ENCODE measurements at regions not wholly inside any gene's neighbourhood (a gene's known extent, or its start where the extent isn't known, plus 50 kb on each side); places are given as distances from the start of the nearest gene placed in this dataset.
"Not testable (repeated sequence)": the region's sequence is repeated elsewhere in the genome, so short reads cannot be mapped to it uniquely, and the experiment has no call there.

DNA sequence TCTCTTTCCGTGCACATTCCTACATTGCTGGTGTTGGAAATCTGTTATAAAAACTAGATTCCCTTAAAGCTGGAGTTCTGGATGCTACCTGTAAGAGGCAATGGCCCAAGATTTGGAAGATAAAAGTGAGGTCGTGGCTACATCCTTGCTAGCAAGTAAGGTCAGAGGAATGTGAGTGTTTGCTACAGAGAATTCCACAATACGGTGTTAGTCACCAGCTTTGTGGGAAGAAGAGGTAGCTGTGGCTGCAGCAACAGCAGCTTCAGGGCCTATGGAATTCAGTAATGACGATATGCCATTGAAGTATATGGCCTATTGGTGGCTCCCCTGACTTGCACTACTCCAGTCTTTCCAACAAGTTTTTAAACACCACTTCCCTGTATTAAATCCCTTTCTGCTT is 227.7 kb upstream of the TMEM260 start:
- DNase-seq = no peak

DNA sequence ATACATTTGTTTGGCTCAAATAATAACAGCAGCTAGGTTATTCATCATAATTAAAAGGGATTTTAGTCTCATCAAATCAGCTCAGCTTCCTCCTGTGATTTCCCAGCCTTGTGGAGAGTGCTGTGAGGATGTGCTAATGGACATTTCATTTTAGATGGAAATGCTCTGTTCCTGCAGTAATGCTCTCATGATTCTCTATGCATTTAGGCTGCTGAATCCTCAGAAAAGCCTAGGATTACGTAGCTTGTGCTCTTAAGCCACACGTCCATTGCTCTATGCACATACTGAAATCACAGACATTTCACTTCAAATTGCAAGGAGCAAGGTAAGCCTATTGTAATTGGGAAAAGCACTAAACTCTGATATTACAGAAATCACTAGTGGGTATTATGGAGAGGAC is 226.6 kb upstream of the TMEM260 start:
- no peak for DNase-seq

DNA sequence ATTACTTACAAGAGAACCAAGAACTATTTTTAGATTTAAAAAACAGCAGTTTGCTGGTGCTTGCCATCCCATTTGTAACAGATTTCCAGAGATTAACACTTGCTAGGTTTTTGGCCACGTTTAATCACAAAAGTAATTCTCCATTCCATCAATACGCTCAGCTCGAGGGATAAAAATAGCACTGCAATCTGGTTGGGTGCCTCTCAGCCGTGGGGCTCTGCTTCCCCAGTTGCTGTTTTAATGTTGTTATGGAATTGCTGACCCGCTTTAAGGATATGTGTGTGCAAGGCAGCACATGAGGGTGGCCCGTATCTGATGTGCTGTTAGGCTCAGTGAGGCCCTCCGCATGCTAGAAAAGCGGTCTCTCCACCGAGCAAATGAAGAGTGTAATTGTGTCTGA is 222.2 kb upstream of the TMEM260 start:
- DNase-seq = no peak

DNA sequence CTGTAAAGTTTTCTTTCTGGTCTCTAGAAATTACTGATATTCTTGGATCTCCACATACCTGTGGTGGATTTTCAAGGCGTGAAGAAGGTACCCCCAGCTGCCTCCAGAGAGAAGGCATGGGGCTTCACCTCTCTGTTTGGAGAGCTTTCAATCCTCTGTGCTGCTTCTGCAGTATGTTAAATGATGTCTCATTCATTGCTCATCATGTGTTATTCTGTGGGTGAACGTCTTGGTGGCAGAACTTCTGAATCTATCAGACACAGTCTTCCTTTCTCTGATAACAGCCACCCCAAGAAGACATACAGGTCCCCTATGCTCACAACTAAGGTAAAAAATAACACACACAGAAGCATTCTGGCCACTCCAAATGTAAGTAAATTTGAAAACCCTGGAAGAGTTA is 221.3 kb upstream of the TMEM260 start:
- DNase-seq = no peak

DNA sequence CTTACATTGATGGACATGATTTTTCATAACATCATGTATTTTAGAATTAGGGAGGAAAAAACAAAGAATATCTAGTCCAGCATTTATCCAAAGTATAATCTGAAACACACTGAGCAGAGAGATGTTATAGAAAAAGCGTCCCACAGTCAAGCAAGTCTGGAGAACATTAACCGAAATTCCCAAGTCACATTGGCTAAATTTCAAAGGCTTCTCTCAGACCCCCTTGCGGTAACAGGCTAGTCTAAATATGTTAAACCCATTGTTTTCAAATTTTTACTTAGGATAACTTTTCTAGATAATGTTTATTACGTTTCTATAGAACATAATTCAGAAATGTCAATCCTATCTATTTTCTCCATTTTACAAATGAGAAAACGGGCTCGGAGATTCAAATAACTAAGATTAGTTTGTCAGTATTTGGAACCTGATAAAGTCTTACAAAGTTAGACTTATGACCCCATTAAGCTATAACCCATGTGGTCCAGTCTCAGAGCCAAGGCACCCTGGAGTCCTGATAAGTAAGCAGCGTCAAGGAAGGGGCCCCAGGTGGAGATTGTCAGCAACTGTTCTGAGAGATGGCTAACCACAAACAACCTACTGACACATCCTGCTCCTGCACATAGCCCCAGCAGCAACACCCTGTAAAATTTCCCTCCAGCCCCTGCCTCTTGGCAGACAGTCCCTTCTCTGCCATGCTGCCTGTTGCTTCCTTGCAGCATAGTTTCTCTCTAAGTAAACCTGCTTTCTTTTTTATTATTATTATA is 220.6 kb upstream of the TMEM260 start:
- DNase-seq = no peak

DNA sequence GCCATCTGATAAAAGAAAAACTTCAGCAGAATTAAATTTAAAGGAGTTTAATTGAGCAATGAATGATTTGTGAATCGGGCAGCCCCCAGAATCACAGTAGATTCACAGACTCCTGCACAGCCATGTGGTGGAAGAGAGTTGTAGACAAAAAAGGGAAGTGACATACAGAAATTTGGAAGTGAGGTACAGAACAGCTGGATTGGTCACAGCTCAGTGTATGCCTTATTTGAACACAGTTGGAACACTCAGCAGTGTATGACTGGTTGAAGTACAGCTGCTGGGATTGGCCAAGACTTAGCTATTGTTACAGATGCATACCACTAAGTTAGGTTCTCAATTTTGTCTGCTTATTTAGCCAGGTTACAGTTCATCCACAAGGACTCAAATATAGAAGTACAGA is 213.9 kb upstream of the TMEM260 start:
- not testable (repeated sequence) for DNase-seq

DNA sequence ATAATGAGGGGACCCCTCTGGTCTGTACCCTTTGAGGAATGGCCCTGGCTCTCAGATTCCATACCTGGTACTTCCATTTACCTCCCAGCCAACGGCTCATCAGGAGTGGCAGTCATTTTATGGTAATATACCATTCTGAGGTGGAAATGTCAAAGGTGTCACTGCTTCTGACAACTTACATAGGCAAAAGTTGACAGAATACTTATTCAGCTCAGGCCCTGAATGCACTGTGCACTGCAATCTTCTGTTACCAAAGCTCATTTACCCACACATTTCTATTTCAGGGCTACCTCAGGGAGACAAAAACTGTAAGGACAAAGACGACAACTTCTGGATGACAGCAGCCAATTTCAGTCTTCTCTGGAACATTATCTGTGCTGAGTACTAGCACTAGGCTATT is 212.2 kb upstream of the TMEM260 start:
- no peak for DNase-seq

DNA sequence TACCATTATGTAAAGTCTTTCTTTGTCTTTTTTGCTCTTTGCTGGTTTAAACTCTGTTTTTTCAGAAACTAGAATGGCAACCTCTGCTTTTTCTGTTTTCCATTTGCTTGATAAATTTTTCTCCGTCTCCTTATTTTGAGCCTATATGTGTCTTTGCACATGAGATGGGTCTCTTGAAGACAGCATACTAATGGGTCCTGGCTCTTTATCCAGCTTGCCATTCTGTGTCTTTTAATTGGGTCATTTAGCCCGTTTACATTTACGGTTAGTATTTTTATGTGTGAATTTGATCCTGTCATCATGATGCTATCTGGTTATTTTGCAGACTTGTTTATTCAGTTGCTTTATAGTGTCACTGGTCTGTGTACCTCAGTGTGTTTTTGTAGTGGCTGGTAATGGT is 207.9 kb upstream of the TMEM260 start:
- DNase-seq = no peak

DNA sequence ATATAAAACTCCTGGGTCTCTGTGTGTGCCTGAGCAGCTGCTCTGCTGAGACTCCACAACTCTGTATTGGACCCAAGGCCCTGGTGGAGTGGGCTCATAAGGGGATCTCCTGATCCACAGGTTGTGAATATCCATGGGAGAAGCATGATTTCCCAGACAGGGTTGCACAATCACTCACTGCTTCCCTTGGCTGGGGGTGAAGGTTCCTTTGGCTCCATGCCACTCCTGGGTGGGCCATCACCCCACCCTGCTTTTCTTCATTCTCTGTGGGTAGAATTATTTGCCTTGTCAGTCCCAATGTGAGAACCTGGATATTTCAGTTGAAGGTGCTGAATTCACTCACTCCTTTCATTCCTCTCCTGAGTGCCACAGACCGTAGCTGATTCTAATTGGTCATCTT is 205.2 kb upstream of the TMEM260 start:
- no peak for DNase-seq

DNA sequence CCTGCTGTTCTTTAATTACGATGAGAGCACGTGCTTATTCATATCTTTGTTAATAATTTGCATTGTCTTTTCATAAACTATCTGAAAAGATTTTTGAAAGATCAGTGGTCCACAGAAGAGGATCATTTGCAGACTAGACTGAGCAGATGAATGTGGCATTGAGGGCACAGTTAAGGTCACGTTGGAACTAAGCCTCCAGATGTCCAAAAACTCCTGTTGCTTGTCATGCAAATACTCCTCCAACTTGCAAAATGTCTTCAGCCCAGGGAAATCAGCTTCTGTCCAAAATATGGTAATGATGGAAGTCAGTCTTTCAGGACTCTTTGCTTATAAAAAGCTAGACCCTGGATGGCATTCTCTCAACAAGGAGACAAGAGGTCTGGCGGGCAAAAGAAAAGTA is 201.6 kb upstream of the TMEM260 start:
- no peak for DNase-seq

DNA sequence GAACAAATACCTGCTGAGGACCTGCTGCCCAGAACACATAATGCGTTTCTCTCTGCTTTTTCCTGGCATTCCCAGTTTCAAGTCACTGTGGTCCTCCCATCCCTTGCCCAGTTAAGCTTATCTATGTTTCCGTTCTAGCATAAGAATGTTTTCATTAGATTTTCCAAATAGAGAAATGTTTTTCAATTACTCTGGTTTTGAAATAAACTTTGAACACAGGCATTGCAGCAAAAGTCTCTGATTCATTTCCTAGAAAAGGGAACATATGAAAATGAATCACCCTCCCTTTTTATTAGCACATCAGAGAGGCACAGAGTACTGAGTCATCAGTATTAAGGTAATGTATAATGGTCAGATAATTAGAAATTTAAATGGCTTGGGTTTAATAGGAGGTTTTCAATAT is 201.1 kb upstream of the TMEM260 start:
- DNase-seq = no peak

DNA sequence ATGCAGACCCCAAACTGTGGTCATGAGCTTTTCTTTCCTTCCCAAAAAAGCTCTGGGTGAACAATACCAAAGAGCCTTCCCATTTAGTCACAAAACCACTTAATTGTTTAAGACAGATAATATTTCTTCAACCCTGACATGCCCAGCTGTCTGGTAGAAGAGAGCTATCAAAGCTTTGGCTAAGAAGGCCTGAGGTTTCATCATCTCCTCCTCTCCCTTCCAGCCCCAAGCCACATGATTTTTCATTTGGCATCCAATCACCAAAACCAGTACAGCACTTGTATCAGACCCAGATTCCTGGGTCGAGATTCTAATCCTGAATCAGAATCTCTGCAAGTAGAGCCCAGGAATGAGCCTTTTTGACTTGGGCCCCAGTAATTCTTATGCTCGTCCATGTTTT is 199.6 kb upstream of the TMEM260 start:
- no peak for DNase-seq

DNA sequence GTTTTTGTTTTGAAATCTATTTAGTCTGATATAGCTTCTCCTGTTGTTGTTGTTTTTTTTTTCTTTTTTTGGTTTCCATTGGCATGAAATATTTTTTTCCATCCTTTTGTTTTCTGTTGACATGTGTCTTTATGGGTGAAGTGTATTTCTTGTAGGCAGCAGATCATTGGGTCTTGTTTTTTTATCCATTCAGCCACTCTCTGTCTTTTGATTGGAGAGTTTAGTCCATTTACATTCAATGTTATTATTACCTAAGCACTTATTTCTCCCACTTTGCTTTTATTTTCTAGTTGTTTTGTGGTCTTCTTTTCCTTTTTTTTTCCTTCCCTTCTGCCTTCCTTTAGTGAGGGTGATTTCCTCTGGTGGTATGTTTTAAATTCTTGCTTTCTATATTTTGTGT is 193.6 kb upstream of the TMEM260 start:
- no peak for DNase-seq

DNA sequence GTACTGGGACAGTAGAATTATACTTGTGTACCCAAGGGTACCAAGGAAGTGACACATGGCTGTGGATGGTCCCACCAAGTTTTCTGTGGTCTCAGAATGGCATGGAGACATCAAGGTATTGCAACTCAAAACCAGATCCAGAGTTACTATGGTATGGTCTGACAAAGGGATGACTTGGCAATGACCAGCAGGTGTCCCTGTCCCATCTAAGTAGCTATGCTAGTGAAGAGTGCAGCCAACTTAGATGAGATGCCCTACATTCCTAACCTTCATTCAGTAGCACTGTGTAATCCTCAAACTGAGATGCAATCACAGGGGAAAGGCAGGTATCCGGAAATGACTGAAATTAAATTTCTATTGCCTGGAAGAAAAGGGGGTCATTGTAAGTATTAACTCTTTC is 188.7 kb upstream of the TMEM260 start:
- no peak for DNase-seq

DNA sequence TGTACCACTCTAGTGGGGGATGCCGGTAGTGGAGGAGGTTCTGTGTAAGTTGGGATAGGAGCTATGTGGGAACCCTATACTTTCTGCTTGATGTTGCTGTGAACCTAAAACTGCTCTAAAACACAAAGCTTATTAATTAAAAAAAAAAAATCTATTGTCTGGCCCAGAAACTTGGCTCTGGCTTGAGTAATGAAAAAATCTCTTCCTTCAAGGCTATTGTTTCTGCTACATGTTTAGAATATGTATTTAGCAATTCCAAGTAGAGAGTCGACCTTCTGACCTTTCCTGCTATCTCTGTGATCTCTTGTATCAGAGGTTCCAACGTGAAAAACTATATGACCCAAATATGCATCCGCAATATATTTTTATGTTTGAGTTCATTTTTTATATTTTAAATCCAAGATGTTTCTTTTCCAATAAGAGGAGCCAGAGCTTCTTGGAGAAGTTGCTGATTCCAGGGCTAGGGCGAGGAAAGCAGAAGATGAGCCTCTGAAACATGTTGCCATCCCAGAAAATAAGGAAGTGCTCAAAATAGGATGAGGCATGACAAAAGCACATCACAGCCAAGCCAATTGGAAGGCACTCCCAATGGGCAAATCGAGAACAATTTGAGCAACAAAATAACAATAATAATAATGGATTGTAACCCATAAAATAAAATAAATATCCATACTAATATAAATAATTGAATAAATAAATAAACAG is 184.6 kb upstream of the TMEM260 start:
- no peak for DNase-seq

DNA sequence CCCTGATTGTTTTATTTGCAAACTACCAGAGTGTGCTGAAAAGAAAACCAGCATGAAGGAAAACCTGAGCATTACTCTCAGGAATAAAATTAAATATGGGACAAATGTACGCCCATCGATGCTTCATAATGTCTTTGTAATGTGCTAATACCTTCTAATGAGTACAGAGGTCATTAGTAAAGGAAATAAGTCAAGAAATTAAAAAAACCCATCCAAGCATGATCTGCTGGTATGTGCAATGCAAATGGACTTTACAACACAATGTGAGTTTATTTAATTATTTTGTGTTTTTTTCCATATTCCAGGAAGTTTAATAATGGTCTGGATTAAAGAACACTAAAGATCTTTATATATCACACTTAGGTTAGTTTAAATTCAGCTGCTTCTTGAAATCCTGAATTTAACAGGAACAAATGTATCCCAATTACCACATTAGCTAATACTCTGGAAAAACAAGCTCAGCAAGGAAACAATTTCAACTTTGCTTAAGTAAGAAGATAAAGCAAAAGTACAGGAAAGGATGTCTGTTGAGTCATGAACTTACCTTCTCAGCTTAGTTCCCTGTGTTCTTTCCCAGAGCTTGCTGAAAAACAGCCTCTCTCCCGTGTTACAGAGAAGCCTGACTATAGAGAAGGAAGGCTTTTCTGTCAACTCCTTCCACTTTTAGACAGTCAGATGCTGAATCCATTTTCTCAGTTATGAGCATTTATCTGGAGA is 179.3 kb upstream of the TMEM260 start:
- no peak for DNase-seq

DNA sequence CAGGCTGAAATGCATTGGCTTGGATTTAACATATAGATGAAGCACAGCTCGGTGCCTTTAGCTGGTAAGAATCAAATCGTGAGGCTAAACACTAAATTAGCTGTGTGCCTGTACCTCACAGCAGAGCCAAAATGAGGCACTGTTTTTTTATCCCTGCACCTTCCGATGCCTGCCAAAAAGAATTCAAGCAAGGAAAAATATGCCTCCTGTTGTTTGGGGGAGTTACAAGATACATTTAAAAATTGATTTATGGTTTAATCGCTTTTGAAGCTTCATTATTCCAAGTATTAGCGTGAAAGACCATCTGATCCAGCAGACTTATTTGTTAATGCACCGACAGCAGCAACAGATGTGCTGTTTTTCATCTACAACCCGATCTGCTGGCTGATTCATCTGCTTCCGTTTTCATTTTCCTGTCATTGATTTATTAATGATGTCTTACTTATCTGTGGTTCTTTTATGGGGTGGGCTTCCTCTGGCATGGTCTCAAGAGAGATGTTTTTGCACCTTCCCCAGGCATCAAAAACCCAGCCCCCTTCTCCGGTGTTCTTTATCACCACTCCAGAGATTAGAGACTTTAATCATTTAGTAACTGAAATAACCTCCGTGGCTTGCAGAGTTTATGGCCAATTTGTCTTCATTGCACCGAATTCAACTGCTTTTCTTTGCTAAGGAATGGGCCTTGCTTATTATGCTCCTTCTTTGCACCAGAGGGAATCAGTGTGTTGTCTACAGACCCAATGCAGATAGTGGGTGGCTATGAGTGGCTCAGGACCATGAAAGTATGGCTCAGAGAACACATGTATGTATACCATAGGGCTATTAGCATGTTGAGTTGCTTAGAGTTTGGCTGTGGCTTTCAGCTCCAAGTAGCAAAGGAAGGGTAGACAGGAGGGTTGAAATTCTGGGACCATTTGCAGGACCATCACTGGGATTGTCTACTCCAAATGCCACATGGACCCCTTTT is 166.8 kb upstream of the TMEM260 start:
- DNase-seq = no peak

DNA sequence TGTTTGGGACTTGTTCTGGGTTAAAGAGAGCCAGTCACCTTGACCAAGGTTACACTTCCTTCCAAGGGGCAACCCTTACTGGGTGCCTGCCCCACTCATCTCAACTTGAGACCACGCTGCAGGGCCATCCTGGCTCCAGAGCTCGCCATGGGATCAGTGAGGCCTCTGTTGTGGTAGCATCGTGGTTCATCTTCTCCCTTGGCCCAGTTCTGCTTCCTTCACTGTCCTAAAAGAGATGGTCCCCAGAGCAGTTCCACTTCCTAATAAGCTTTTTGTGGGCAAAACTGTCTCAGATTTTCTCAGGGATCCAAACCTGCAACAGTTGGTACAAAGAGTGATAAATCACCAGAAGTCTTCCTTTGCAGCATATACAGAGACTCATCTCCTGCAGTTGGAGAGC is 165.9 kb upstream of the TMEM260 start:
- DNase-seq = no peak

DNA sequence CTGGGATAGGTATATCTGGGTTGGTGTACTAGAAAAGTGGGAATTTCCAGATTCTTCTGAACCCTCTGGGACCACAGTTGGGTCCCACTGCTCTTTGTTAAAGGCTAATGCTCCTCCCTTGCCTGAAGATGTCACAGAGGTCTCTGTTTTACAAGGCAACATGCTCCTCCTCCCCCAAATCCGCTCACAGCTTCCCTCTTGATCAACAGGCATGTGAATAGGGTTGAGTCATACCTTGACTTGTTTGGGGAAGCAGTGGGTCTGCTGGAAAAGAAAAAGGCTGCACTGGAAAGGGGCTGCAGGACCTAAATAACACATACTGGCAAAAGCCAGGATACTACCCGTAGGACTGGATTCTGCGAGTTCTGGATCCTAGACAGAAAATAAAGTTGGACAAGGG is 165.4 kb upstream of the TMEM260 start:
- DNase-seq = no peak

DNA sequence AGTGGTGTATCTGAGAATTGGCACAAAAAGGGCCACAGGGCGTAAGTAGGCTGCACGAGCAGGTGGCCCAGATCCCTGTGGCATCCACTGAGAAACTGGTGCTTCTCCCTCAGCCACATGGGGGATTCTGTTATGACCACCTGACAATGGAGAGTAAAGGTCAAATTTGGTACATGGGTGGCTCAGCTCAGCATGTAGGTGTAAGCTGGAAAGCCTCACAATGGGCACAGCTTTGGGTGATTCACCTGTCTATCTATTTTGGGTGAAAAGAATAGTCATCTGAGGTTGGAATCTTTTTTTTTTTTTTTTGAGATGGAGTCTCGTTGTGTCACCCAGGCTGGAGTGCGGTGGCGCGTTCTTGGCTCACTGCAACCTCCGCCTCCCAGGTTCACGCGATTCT is 163.4 kb upstream of the TMEM260 start:
- DNase-seq = no peak

DNA sequence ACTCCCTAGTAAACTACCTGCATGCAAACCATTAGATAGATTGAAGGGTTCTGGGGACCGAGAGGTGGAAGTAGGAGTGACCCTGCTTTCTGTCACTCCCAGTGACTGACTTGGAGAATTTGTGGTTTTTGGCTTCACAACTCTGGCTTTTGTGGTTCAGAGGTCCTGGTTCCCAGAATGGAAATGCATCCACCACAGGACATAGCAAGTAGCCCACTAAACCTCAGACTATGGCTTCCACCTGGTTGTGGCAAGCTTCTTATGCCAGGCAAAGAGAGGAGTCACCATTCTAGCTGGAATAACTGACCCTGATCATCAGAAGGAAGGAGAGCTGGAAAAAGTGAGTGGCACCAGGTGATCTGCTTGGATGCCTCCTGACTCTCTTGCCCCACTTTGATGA is 162.4 kb upstream of the TMEM260 start:
- no peak for DNase-seq

DNA sequence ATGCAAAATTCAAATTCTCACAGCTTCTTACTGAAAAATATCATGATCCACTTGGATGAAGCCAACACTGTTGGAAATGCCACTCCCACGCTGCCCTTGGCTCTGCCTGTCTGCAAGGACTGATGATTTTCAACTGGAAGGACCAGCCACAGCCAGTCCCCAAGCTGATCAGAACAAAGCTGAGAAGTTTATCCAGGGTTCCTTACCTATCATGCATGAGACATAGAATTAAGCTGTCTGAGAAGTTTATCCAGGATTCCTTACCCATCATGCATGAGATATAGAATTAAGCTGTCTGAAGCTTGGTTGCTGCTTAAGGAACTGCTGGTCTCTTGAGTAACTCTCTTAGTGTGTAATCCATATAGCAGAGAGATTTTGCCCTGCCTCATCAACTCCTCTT is 159.8 kb upstream of the TMEM260 start:
- no peak for DNase-seq

DNA sequence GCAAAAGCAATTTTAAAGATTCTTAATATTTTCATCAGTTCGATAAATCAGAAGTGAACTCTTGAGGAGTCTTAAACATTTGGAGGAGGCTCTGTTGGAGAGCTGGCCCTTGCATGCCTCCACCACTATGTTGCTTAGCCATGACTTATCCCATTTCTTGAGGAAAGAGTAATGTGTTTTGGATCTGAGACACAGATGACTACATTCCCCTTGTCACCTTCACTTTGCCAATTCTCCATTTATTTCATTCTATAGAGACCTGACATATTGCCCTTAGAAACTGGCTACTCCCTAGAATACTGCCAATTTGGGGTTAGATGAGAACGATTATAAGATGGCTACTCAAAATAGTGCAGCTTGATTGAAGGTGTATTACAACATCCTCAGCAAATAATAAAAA is 157.4 kb upstream of the TMEM260 start:
- no peak for DNase-seq
